SK-N-SH (cell line): ENCODE measurements at regions not wholly inside any gene's neighbourhood (a gene's known extent, or its start where the extent isn't known, plus 50 kb on each side); places are given as distances from the start of the nearest gene placed in this dataset.

Experiments
- CTCF ChIA-PET: fragments of 300-600, 350-600 bp; formaldehyde crosslinking; extraction: SDS; loops from one replicate; lab custom pipeline; 2021; lab: Yijun Ruan, JAX
- POLR2A ChIA-PET: fragments of 350-600 bp; sonication (Branson Sonifier 250); formaldehyde crosslinking; extraction: SDS; loops from one replicate; lab custom pipeline; 2020; ENCODE audit warnings: antibody characterized with exemption, inconsistent platforms; lab: Yijun Ruan, JAX
- DNase-seq: peaks from one replicate; pipeline ENCODE4 v3.0.0; 2012
- H2AFZ ChIP-seq: fragments of 200-600 bp; sonication (generic); 2 replicates; pipeline ENCODE4 v1.8.1; 2016; ENCODE audit warnings: antibody characterized with exemption, mild to moderate bottlenecking, low read depth
- H3F3A ChIP-seq: fragments of 200-600 bp; sonication (generic); replicated peaks from 2 replicates; pipeline ENCODE3; 2016; ENCODE audit warnings: antibody characterized with exemption, mild to moderate bottlenecking; ENCODE audit not compliant: insufficient read depth
- H3K27ac ChIP-seq, 2 experiments: fragments of 200-500 bp in 1 of 2; fragments of 200-600 bp in 1 of 2; sonication (Bioruptor generic) in 1 of 2; sonication (generic), shearing (Covaris generic) in 1 of 2; 2 replicates each; pipeline versions ENCODE4 v1.5.1 to v1.6.1; 2014 to 2016; ENCODE audit warnings: low read depth in 2 of 2, inconsistent platforms in 1 of 2, low read length in 1 of 2, mild to moderate bottlenecking in 1 of 2, mixed read lengths in 1 of 2
- H3K27me3 ChIP-seq: fragments of 200-600 bp; sonication (generic), shearing (Covaris generic); 2 replicates; pipeline ENCODE4 v1.6.1; 2016; ENCODE audit warnings: mixed run types; ENCODE audit not compliant: insufficient read depth
- H3K36me3 ChIP-seq, 2 experiments: fragments of 200-500 bp in 1 of 2; fragments of 200-600 bp in 1 of 2; sonication (Bioruptor generic) in 1 of 2; sonication (generic) in 1 of 2; replicated peaks in 1 of 2; 2 replicates each; pipeline versions ENCODE3 to v1.5.1; 2014 to 2016; ENCODE audit warnings: low read length in 1 of 2, mild to moderate bottlenecking in 1 of 2; ENCODE audit not compliant: insufficient read depth in 2 of 2, control insufficient read depth in 1 of 2
- H3K4me1 ChIP-seq, 2 experiments: fragments of 200-500 bp in 1 of 2; fragments of 200-600 bp in 1 of 2; sonication (Bioruptor generic) in 1 of 2; sonication (generic), shearing (Covaris generic) in 1 of 2; 2 replicates each; pipeline versions ENCODE4 v1.5.1 to v1.6.1; 2014 to 2016; ENCODE audit warnings: low read depth in 1 of 2, low read length in 1 of 2, mixed run types in 1 of 2; ENCODE audit not compliant: insufficient read depth in 2 of 2, control insufficient read depth in 1 of 2
- H3K4me2 ChIP-seq: fragments of 200-600 bp; sonication (generic), shearing (Covaris generic); 2 replicates; pipeline ENCODE4 v1.6.1; 2017; ENCODE audit warnings: mixed run types
- H3K4me3 ChIP-seq, 2 experiments: fragments of 200-500 bp in 1 of 2; fragments of 200-600 bp in 1 of 2; sonication (Bioruptor generic) in 1 of 2; sonication (generic), shearing (Covaris generic) in 1 of 2; 2 replicates each; pipeline versions ENCODE4 v1.5.1 to v1.8.1; 2014 to 2016; ENCODE audit warnings: low read depth in 2 of 2, inconsistent platforms in 1 of 2, low read length in 1 of 2, mild to moderate bottlenecking in 1 of 2, mixed read lengths in 1 of 2, moderate library complexity in 1 of 2
- H3K79me2 ChIP-seq: fragments of 200-600 bp; sonication (generic); 2 replicates; pipeline ENCODE4 v1.8.1; 2017; ENCODE audit warnings: mild to moderate bottlenecking; ENCODE audit not compliant: insufficient read depth
- H3K9ac ChIP-seq: fragments of 200-600 bp; sonication (generic); 2 replicates; pipeline ENCODE4 v1.6.1; 2017; ENCODE audit warnings: mixed run types
- H3K9me2 ChIP-seq: fragments of 200-600 bp; sonication (generic); 2 replicates; pipeline ENCODE4 v1.6.1; 2017; ENCODE audit warnings: mixed run types
- H3K9me3 ChIP-seq: fragments of 200-600 bp; sonication (generic); 2 replicates; pipeline ENCODE4 v1.6.1; 2017; ENCODE audit warnings: mixed run types, mild to moderate bottlenecking, moderate library complexity
- H4K20me1 ChIP-seq: fragments of 200-600 bp; sonication (generic); 2 replicates; pipeline ENCODE4 v1.6.1; 2017; ENCODE audit warnings: mild to moderate bottlenecking, mixed run types; ENCODE audit not compliant: insufficient read depth
- ELF1 ChIP-seq: IDR thresholded peaks from 2 replicates; pipeline ENCODE4 v1.4.0; 2012
- GABPA ChIP-seq: IDR thresholded peaks from 2 replicates; pipeline ENCODE4 v1.4.0; 2012; ENCODE audit warnings: low read depth, mild to moderate bottlenecking
- JUND ChIP-seq: IDR thresholded peaks from 2 replicates; pipeline ENCODE4 v1.4.0; 2012
- MXI1 ChIP-seq: IDR thresholded peaks from 2 replicates; pipeline ENCODE4 v1.6.1; 2012; ENCODE audit warnings: mild to moderate bottlenecking, low read depth, low read length, improper control_type of control experiment
- PBX3 ChIP-seq: IDR thresholded peaks from 2 replicates; pipeline ENCODE4; 2012
- POLR2AphosphoS5 ChIP-seq: IDR thresholded peaks from 2 replicates; pipeline ENCODE4 v1.6.1; 2012; ENCODE audit warnings: low read depth, low read length
- SMC3 ChIP-seq: IDR thresholded peaks from 2 replicates; pipeline ENCODE4 v1.6.1; 2012; ENCODE audit warnings: low read depth, low read length, improper control_type of control experiment
- TAF1 ChIP-seq: IDR thresholded peaks from 2 replicates; pipeline ENCODE4 v1.6.1; 2012; ENCODE audit warnings: low read depth, mild to moderate bottlenecking, low read length, moderate library complexity, borderline replicate concordance
- TCF12 ChIP-seq: IDR thresholded peaks from 2 replicates; pipeline ENCODE4 v1.4.0; 2012
- TEAD4 ChIP-seq: IDR thresholded peaks from 2 replicates; pipeline ENCODE4 v1.4.0; 2012; ENCODE audit warnings: mild to moderate bottlenecking, borderline replicate concordance; ENCODE audit not compliant: insufficient read depth
- WGBS: methylation state at CpG from one replicate; pipeline ENCODE4 v1.1.6; 2017; ENCODE audit warnings: low lambda C conversion rate; 5-methylcytosine and 5-hydroxymethylcytosine counted together
- TF ChIP-seq, protein P1 (sequence below): IDR thresholded peaks from 2 replicates; pipeline ENCODE4 v1.4.0; 2012; ENCODE audit warnings: low read depth, borderline replicate concordance
- TF ChIP-seq, protein P2 (sequence below): IDR thresholded peaks from 2 replicates; pipeline ENCODE4 v1.6.1; 2012; ENCODE audit warnings: mild to moderate bottlenecking, low read depth, low read length, moderate library complexity
- TF ChIP-seq, protein P3 (sequence below): fragments of 150-350 bp; IDR thresholded peaks from 2 replicates; pipeline ENCODE4 v1.6.1; 2017; ENCODE audit warnings: antibody characterized with exemption, low read length, low read depth, borderline replicate concordance
- TF ChIP-seq, protein P4 (sequence below): fragments of 200-600 bp; sonication (generic); IDR thresholded peaks from 2 replicates; pipeline ENCODE4 v1.6.1; 2017; ENCODE audit warnings: antibody characterized with exemption, mild to moderate bottlenecking, moderate library complexity
- TF ChIP-seq, protein P5 (sequence below): IDR thresholded peaks from 2 replicates; pipeline ENCODE4 v1.4.0; 2012; ENCODE audit warnings: low read depth

- ChIA-PET CTCF (interaction anchor here (0.6 kb wide), 1 partner anchor 63 kb away, joined by 3 read pairs; no protein-coding TSS in a partner anchor), POLR2A (no interaction called here)
- no peaks in the 10 kb centered on the region for H3K9me3 ChIP-seq
- H3K4me1 ChIP-seq = no peaks in the 10 kb centered on the region
- WGBS = 41% methylated on average over 6 of the region's 6 CpGs
- no peaks in the 10 kb centered on the region for H3F3A ChIP-seq
- no peak overlapping the region for H2AFZ ChIP-seq
- H3K4me3 ChIP-seq = no peak overlapping the region
- no peak overlapping the region for H3K9ac ChIP-seq
- DNase-seq = no peak
- TF ChIP-seq, protein P1, sequence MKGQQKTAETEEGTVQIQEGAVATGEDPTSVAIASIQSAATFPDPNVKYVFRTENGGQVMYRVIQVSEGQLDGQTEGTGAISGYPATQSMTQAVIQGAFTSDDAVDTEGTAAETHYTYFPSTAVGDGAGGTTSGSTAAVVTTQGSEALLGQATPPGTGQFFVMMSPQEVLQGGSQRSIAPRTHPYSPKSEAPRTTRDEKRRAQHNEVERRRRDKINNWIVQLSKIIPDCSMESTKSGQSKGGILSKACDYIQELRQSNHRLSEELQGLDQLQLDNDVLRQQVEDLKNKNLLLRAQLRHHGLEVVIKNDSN = no peak
- TF ChIP-seq, all 33 proteins: peak for 0
- no peaks in the 10 kb centered on the region for H3K27me3 ChIP-seq
- no peaks in the 10 kb centered on the region for H3K79me2 ChIP-seq
- H3K4me2 ChIP-seq = no peak overlapping the region
- H3K36me3 ChIP-seq = no peaks in the 10 kb centered on the region
- H3K27ac ChIP-seq = no peak overlapping the region
- H4K20me1 ChIP-seq = no peaks in the 10 kb centered on the region
- H3K9me2 ChIP-seq = no peaks in the 10 kb centered on the region
Observed at GRCh38 chr10:10833955-10834354, 183.7 kb upstream of the CELF2 start.

DNA sequence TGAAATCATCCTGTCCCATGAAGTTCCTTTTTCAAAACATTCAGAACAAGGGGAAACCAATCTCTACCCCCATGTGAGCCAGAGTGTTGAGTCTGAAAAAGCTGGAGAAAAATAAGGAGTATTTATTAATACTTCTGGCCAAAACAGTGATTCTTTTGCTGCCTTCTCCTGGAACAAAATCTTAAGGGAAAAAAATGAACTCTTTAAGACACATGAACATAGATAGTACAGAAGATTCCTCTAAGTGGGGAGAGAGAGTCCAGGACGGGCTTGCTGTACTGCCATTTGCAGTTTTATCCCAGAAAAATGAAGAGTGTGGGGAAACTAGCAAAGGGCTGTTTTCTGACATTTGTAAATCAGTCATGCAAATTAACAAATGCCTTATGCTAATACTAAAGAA lies 173.4 kb upstream of the CELF2 start:
- Histone ChIP-seq H3K36me3 (no peaks in the 10 kb centered on the region), H4K20me1 (no peaks in the 10 kb centered on the region), H3K79me2 (no peaks in the 10 kb centered on the region), H3K4me2 (no peak overlapping the region), H3K9me2 (no peaks in the 10 kb centered on the region; the same call in 1 of the 2 replicates), H3K4me3 (no peak overlapping the region), H2AFZ (no peak overlapping the region), H3K27me3 (no peaks in the 10 kb centered on the region), H3K9me3 (peaks cover 4% of the 10 kb centered on the region; the same call in 1 of the 2 replicates), H3K27ac (no peak overlapping the region), H3K4me1 (no peaks in the 10 kb centered on the region), H3F3A (no peaks in the 10 kb centered on the region), H3K9ac (no peak overlapping the region)
- POLR2A ChIA-PET = no interaction called here
- WGBS = 5% methylated on average over 1 of the region's 1 CpG
- no peak for DNase-seq
- no peak for TF ChIP-seq PBX3
- TF ChIP-seq POLR2AphosphoS5 = no peak
- no peak for TF ChIP-seq GABPA
- TF ChIP-seq JUND = no peak
- TF ChIP-seq, protein P2, sequence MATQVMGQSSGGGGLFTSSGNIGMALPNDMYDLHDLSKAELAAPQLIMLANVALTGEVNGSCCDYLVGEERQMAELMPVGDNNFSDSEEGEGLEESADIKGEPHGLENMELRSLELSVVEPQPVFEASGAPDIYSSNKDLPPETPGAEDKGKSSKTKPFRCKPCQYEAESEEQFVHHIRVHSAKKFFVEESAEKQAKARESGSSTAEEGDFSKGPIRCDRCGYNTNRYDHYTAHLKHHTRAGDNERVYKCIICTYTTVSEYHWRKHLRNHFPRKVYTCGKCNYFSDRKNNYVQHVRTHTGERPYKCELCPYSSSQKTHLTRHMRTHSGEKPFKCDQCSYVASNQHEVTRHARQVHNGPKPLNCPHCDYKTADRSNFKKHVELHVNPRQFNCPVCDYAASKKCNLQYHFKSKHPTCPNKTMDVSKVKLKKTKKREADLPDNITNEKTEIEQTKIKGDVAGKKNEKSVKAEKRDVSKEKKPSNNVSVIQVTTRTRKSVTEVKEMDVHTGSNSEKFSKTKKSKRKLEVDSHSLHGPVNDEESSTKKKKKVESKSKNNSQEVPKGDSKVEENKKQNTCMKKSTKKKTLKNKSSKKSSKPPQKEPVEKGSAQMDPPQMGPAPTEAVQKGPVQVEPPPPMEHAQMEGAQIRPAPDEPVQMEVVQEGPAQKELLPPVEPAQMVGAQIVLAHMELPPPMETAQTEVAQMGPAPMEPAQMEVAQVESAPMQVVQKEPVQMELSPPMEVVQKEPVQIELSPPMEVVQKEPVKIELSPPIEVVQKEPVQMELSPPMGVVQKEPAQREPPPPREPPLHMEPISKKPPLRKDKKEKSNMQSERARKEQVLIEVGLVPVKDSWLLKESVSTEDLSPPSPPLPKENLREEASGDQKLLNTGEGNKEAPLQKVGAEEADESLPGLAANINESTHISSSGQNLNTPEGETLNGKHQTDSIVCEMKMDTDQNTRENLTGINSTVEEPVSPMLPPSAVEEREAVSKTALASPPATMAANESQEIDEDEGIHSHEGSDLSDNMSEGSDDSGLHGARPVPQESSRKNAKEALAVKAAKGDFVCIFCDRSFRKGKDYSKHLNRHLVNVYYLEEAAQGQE = no peak
- no peak for TF ChIP-seq MXI1
- TF ChIP-seq TAF1 = no peak
- TF ChIP-seq, protein P3, sequence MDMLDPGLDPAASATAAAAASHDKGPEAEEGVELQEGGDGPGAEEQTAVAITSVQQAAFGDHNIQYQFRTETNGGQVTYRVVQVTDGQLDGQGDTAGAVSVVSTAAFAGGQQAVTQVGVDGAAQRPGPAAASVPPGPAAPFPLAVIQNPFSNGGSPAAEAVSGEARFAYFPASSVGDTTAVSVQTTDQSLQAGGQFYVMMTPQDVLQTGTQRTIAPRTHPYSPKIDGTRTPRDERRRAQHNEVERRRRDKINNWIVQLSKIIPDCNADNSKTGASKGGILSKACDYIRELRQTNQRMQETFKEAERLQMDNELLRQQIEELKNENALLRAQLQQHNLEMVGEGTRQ = no peak
- TF ChIP-seq, protein P4, sequence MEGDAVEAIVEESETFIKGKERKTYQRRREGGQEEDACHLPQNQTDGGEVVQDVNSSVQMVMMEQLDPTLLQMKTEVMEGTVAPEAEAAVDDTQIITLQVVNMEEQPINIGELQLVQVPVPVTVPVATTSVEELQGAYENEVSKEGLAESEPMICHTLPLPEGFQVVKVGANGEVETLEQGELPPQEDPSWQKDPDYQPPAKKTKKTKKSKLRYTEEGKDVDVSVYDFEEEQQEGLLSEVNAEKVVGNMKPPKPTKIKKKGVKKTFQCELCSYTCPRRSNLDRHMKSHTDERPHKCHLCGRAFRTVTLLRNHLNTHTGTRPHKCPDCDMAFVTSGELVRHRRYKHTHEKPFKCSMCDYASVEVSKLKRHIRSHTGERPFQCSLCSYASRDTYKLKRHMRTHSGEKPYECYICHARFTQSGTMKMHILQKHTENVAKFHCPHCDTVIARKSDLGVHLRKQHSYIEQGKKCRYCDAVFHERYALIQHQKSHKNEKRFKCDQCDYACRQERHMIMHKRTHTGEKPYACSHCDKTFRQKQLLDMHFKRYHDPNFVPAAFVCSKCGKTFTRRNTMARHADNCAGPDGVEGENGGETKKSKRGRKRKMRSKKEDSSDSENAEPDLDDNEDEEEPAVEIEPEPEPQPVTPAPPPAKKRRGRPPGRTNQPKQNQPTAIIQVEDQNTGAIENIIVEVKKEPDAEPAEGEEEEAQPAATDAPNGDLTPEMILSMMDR = no peak
- no peak for TF ChIP-seq TCF12
- TF ChIP-seq TEAD4 = no peak
- TF ChIP-seq, protein P5, sequence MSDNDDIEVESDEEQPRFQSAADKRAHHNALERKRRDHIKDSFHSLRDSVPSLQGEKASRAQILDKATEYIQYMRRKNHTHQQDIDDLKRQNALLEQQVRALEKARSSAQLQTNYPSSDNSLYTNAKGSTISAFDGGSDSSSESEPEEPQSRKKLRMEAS = no peak
- no peak for TF ChIP-seq ELF1
- TF ChIP-seq SMC3 = no peak
- CTCF ChIA-PET = no interaction called here
